Endothelial cell of umbilical vein (primary cell): ENCODE measurements at regions not wholly inside any gene's neighbourhood (a gene's known extent, or its start where the extent isn't known, plus 50 kb on each side); places are given as distances from the start of the nearest gene placed in this dataset.
"Not testable (repeated sequence)": the region's sequence is repeated elsewhere in the genome, so short reads cannot be mapped to it uniquely, and the experiment has no call there.

Experiments
- BruUV-seq: library from RNA; stranded (reverse); fragments of 400-500 nt; replicated peaks from 2 replicates; lab custom pipeline; 2021; lab: Mats Ljungman, UMichigan
- CTCF ChIA-PET: fragments of 300-600, 350-600 bp; sonication (Branson Sonifier 250); formaldehyde crosslinking; loops from one replicate; lab custom pipeline; 2021; ENCODE audit warnings: antibody characterized with exemption, inconsistent platforms; lab: Charles Lee
- POLR2A ChIA-PET: fragments of 300-600, 350-600 bp; sonication (Branson Sonifier 250); formaldehyde crosslinking; loops from one replicate; lab custom pipeline; 2021; ENCODE audit warnings: antibody characterized with exemption, inconsistent platforms; lab: Charles Lee
- DNase-seq: peaks from one replicate; pipeline ENCODE4 v3.0.0-alpha.2; 2011; ENCODE audit warnings: low read depth, low spot score
- FAIRE-seq: peaks from 2 replicates; lab custom pipeline; 2011; peaks lifted over from hg19 to GRCh38; lab: Jason Lieb, UNC
- H2AFZ ChIP-seq: 2 replicates; pipeline ENCODE4 v1.6.0; 2012; ENCODE audit warnings: low read depth, low read length, control low read depth, inconsistent platforms
- H3K27ac ChIP-seq: 2 replicates; pipeline ENCODE4 v1.5.1; 2011; ENCODE audit warnings: low read depth, mild to moderate bottlenecking, control low read depth, low read length, moderate library complexity; ENCODE audit not compliant: insufficient read depth
- H3K27me3 ChIP-seq, 2 experiments: 2 replicates each; pipeline versions ENCODE4 v1.6.0 to v1.6.1; 2011; ENCODE audit warnings: low read length in 2 of 2, mixed read lengths in 1 of 2; ENCODE audit not compliant: control insufficient read depth in 2 of 2, insufficient read depth in 2 of 2
- H3K36me3 ChIP-seq, 2 experiments: 2 replicates in 1 of 2; 3 replicates in 1 of 2; pipeline ENCODE4 v1.5.1; 2011; ENCODE audit warnings: low read length in 2 of 2, mild to moderate bottlenecking in 1 of 2, moderate library complexity in 1 of 2; ENCODE audit not compliant: control insufficient read depth in 2 of 2, insufficient read depth in 2 of 2; ENCODE audit errors: extremely low read depth in 1 of 2
- H3K4me1 ChIP-seq: 3 replicates; pipeline ENCODE4 v1.5.1; 2011; ENCODE audit warnings: mild to moderate bottlenecking, low read length; ENCODE audit not compliant: control insufficient read depth, insufficient read depth; ENCODE audit errors: extremely low read depth
- H3K4me2 ChIP-seq: 2 replicates; pipeline ENCODE4 v1.6.1; 2011; ENCODE audit warnings: low read length, control low read depth, mixed read lengths; ENCODE audit not compliant: insufficient read depth
- H3K4me3 ChIP-seq, 3 experiments: fragments of 200-600 bp in 1 of 3; sonication (generic), shearing (Covaris generic) in 1 of 3; replicated peaks in 1 of 3; 2 replicates each; pipeline ENCODE4 v1.5.1; 2011 to 2016; ENCODE audit warnings: control low read depth in 3 of 3, low read length in 3 of 3, mild to moderate bottlenecking in 2 of 3, inconsistent platforms in 1 of 3, low read depth in 1 of 3, moderate library complexity in 1 of 3; ENCODE audit not compliant: insufficient read depth in 1 of 3
- H3K79me2 ChIP-seq: 2 replicates; pipeline ENCODE4 v1.6.0; 2012; ENCODE audit warnings: low read length, inconsistent platforms; ENCODE audit not compliant: control insufficient read depth, insufficient read depth
- H3K9ac ChIP-seq: replicated peaks from 2 replicates; pipeline ENCODE3; 2011; ENCODE audit warnings: low read length, control low read depth; ENCODE audit not compliant: insufficient read depth; ENCODE audit errors: extremely low read depth
- H3K9me1 ChIP-seq: replicated peaks from 3 replicates; pipeline ENCODE4 v1.6.0; 2011; ENCODE audit warnings: mild to moderate bottlenecking, low read length; ENCODE audit not compliant: control insufficient read depth, insufficient read depth; ENCODE audit errors: extremely low read depth
- H3K9me3 ChIP-seq: replicated peaks from 2 replicates; pipeline ENCODE4 v1.5.1; 2012; ENCODE audit warnings: low read length, inconsistent platforms; ENCODE audit not compliant: control insufficient read depth, insufficient read depth
- H4K20me1 ChIP-seq: replicated peaks from 2 replicates; pipeline ENCODE3; 2011; ENCODE audit warnings: mild to moderate bottlenecking, low read length; ENCODE audit not compliant: control insufficient read depth, insufficient read depth; ENCODE audit errors: extremely low read depth
- CTCF ChIP-seq, 2 donors: IDR thresholded peaks; 1 replicate in 1 of 2; 2 replicates in 1 of 2; pipeline ENCODE4 v1.5.1; 2011; ENCODE audit warnings: low read length in 2 of 2, mild to moderate bottlenecking in 2 of 2, moderate library complexity in 2 of 2, control low read depth in 1 of 2, inconsistent platforms in 1 of 2, low read depth in 1 of 2; ENCODE audit not compliant: insufficient read depth in 1 of 2; ENCODE audit errors: extremely low read depth in 1 of 2
- FOS ChIP-seq: IDR thresholded peaks from 2 replicates; pipeline ENCODE4 v1.6.1; 2011; ENCODE audit warnings: mild to moderate bottlenecking, low read length, moderate library complexity, borderline replicate concordance; ENCODE audit not compliant: insufficient read depth
- MYC ChIP-seq: IDR thresholded peaks from one replicate; pipeline ENCODE4 v1.6.1; 2011; ENCODE audit warnings: mild to moderate bottlenecking, low read depth, low read length
- POLR2AphosphoS5 ChIP-seq: IDR thresholded peaks from 2 replicates; pipeline ENCODE4 v1.6.1; 2012; ENCODE audit warnings: low read depth, mild to moderate bottlenecking, control low read depth, low read length, moderate library complexity; ENCODE audit not compliant: insufficient read depth
- dilution Hi-C: fragments of 300-500 bp; cut with MboI; formaldehyde crosslinking; loops from one replicate; pipeline ENCODE4 v1.15.0; 2019; ENCODE audit warnings: low sequenced_read_pairs; ENCODE audit not compliant: extremely low pct_ligation_motif_present
- intact Hi-C: fragments of 100-400 bp; cut with micrococcal nuclease; formaldehyde crosslinking; loops from one replicate; pipeline ENCODE4 v1.10.0; 2022

DNA sequence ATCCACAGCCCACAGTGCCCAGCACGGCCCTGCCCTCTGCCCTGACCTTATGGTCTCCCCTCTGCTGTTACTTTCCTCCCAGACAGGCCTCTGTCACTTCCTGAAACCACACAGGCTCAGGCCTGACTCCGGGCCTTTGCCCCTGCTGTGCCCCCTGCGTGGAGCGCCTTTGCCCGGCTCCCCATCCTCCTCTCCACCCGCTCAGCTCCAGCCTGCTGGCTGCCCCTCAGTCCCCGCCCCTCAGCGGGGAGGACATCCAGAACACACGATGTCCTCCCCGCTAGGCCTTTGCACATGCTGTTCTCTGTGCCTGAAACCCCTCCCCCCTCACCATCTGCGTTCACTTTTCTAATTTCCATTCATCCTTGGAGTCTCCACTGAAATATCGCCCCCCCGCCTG is 341.9 kb upstream of the SULF2 start:
- H3K9ac ChIP-seq, H2AFZ ChIP-seq, H3K36me3 ChIP-seq, H3K9me1 ChIP-seq, H3K27ac ChIP-seq, H3K4me1 ChIP-seq, H3K27me3 ChIP-seq, FAIRE-seq, CTCF ChIA-PET, POLR2A ChIA-PET, dilution Hi-C loops, H3K9me3 ChIP-seq, intact Hi-C loops, BruUV-seq, H4K20me1 ChIP-seq, H3K79me2 ChIP-seq, H3K4me3 ChIP-seq, H3K4me2 ChIP-seq, DNase-seq: not testable (repeated sequence)

DNA sequence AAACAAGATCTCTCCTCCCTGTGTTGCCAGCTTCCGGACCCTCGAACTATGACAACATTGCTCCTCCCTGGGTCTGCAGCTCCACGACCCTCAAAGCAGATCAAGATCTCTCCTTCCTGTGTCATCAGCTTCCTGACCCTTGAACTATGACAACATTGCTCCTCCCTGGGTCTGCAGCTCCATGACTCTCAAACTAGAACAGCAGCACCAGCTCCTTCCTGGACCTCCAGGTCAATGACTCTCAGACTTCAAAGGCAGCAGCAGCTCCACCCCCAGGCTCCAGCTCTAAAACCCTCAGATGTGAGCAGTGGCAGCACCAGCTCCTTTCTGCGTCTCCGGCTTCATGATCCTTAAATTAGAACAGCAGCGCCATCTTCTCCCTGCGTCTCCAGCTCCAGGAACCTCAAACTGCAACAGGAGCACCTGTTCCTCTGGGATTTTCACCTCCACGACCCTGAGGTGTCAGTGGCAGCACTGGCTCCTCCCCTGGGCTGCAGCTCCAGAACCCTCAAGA is 341.0 kb upstream of the SULF2 start:
- H3K4me1 ChIP-seq = no peaks in the 10 kb centered on the region
- no peak for FAIRE-seq
- intact Hi-C loops = no loop called here

More for the DNA sequence above, 341.0 kb upstream of the SULF2 start:
- Histone ChIP-seq H3K79me2 (no peaks in the 10 kb centered on the region), H3K36me3 (no peaks in the 10 kb centered on the region), H3K27me3 (peaks cover 0 to 3% of the 10 kb centered on the region in 2 experiments), H3K9ac (no peak overlapping the region), H3K4me2 (no peak overlapping the region), H4K20me1 (no peaks in the 10 kb centered on the region), H2AFZ (no peak overlapping the region), H3K4me3 (no peak overlapping the region), H3K27ac (no peak overlapping the region), H3K9me3 (no peaks in the 10 kb centered on the region), H3K9me1 (no peaks in the 10 kb centered on the region)
- ChIA-PET POLR2A (no interaction called here), CTCF (interaction anchor here (1.0 to 1.9 kb wide), 3 partner anchors 9 to 494 kb away, joined by 3 to 7 read pairs (median 3); no protein-coding TSS in a partner anchor)
- dilution Hi-C loops = no loop called here
- no TSS peak for BruUV-seq
- no peak for TF ChIP-seq POLR2AphosphoS5
- TF ChIP-seq CTCF (IDR thresholded peaks at IDR 0.05; ENCODE audit: extremely low read depth in 1 of 2, insufficient read depth in 1 of 2, low read depth in 1 of 2, low read length in 2 of 2) = no peak
- no peak for TF ChIP-seq FOS
- TF ChIP-seq MYC = no peak
- no peak for DNase-seq
